GM19351 (cell line): ENCODE measurements at regions not wholly inside any gene's neighbourhood (a gene's known extent, or its start where the extent isn't known, plus 50 kb on each side); places are given as distances from the start of the nearest gene placed in this dataset.

Source experiments
- ATAC-seq: cut with Tn5 transposase; IDR thresholded peaks from one replicate; pipeline ENCODE4 v1.9.1; 2021; ENCODE audit warnings: mild to moderate bottlenecking, moderate library complexity; ENCODE audit not compliant: unreplicated experiment

- no peak for ATAC-seq
These were observed 245.7 kb downstream of the WDR11 start for GRCh38 chr10:121096617-121097431.

- ATAC-seq = no peak
These were observed 247.0 kb downstream of the WDR11 start for GRCh38 chr10:121098211-121098610.

- ATAC-seq = no peak
These were observed 247.6 kb downstream of the WDR11 start for GRCh38 chr10:121098751-121099150.

GRCh38 chr10:121099181-121099580, 248.0 kb downstream of the WDR11 start:
- ATAC-seq = no peak

- ATAC-seq = no peak
These were observed 248.4 kb downstream of the WDR11 start for GRCh38 chr10:121099592-121099991.

GRCh38 chr10:121101561-121101960, 250.4 kb downstream of the WDR11 start:
- ATAC-seq = no peak

- ATAC-seq = no peak
These were observed 251.5 kb downstream of the WDR11 start for GRCh38 chr10:121102706-121103105.

- no peak for ATAC-seq
These were observed 253.4 kb downstream of the WDR11 start for GRCh38 chr10:121104476-121105111.

- ATAC-seq = no peak
These were observed 255.4 kb downstream of the WDR11 start for GRCh38 chr10:121106611-121107010.

- ATAC-seq = no peak
These were observed 256.9 kb downstream of the WDR11 start for GRCh38 chr10:121108051-121108450.

- ATAC-seq = no peak
These were observed 259.2 kb downstream of the WDR11 start for GRCh38 chr10:121110369-121110768.

GRCh38 chr10:121112136-121112535, 261.0 kb downstream of the WDR11 start:
- no peak for ATAC-seq

GRCh38 chr10:121112579-121113384, 261.6 kb downstream of the WDR11 start:
- no peak for ATAC-seq

- ATAC-seq = no peak
These were observed 262.2 kb downstream of the WDR11 start for GRCh38 chr10:121113385-121113696.

GRCh38 chr10:121113911-121114310, 262.7 kb downstream of the WDR11 start:
- no peak for ATAC-seq

- ATAC-seq = no peak
These were observed 264.0 kb downstream of the WDR11 start for GRCh38 chr10:121115154-121115553.

- ATAC-seq = no peak
These were observed 270.3 kb downstream of the WDR11 start for GRCh38 chr10:121121462-121121861.

- no peak for ATAC-seq
These were observed 276.2 kb downstream of the WDR11 start for GRCh38 chr10:121127151-121127906.

- ATAC-seq = no peak
These were observed 277.0 kb downstream of the WDR11 start for GRCh38 chr10:121128164-121128563.

GRCh38 chr10:121129266-121129665, 278.1 kb downstream of the WDR11 start:
- no peak for ATAC-seq

GRCh38 chr10:121130382-121130781, 279.2 kb downstream of the WDR11 start:
- no peak for ATAC-seq
